Neural progenitor cell (in vitro differentiated cells): ENCODE measurements at regions not wholly inside any gene's neighbourhood (a gene's known extent, or its start where the extent isn't known, plus 50 kb on each side); places are given as distances from the start of the nearest gene placed in this dataset.

Experiments used
- DNase-seq: peaks from one replicate; pipeline ENCODE4 v3.0.0-alpha.2; 2016; ENCODE audit warnings: low spot score
- H2AFZ ChIP-seq: fragments of 200-600 bp; sonication (generic); replicated peaks from 2 replicates; pipeline ENCODE4 v1.6.1; 2016; ENCODE audit warnings: antibody characterized with exemption
- H3F3A ChIP-seq: fragments of 200-600 bp; sonication (generic); 2 replicates; pipeline ENCODE4 v1.6.1; 2016; ENCODE audit warnings: antibody characterized with exemption, low read depth
- H3K27ac ChIP-seq: fragments of 200-600 bp; sonication (generic); 2 replicates; pipeline ENCODE4 v1.5.1; 2016; ENCODE audit warnings: mild to moderate bottlenecking
- H3K27me3 ChIP-seq: fragments of 200-600 bp; sonication (generic); 2 replicates; pipeline ENCODE4 v1.6.1; 2016; ENCODE audit warnings: mild to moderate bottlenecking, moderate library complexity
- H3K36me3 ChIP-seq: fragments of 200-600 bp; sonication (generic); 2 replicates; pipeline ENCODE4 v1.5.1; 2016
- H3K4me1 ChIP-seq: fragments of 200-600 bp; sonication (generic); 2 replicates; pipeline ENCODE4 v1.6.1; 2016; ENCODE audit warnings: mixed run types
- H3K4me2 ChIP-seq: fragments of 200-600 bp; sonication (generic); 2 replicates; pipeline ENCODE4 v1.6.1; 2016
- H3K4me3 ChIP-seq: fragments of 200-600 bp; sonication (generic); 2 replicates; pipeline ENCODE4 v1.5.1; 2016
- H3K79me2 ChIP-seq: fragments of 200-600 bp; sonication (generic); 2 replicates; pipeline ENCODE4 v1.6.1; 2016; ENCODE audit warnings: low read depth
- H3K9ac ChIP-seq: fragments of 200-600 bp; sonication (generic); 2 replicates; pipeline ENCODE4 v1.6.1; 2016
- H3K9me3 ChIP-seq: fragments of 200-600 bp; sonication (generic); 2 replicates; pipeline ENCODE4 v1.5.1; 2016; ENCODE audit warnings: low read depth
- H4K20me1 ChIP-seq: fragments of 200-600 bp; sonication (generic); 2 replicates; pipeline ENCODE4 v1.6.1; 2016; ENCODE audit warnings: low read depth
- H3K27ac Mint-ChIP-seq: 3 replicates; pipeline ENCODE4 v1.8.0; 2021; ENCODE audit warnings: mixed read lengths
- H3K27me3 Mint-ChIP-seq: 2 replicates; pipeline ENCODE4 v1.8.0; 2022; ENCODE audit warnings: low read depth, mild to moderate bottlenecking, inconsistent platforms, moderate library complexity, mixed read lengths; ENCODE audit not compliant: insufficient read depth
- H3K36me3 Mint-ChIP-seq: 3 replicates; pipeline ENCODE4 v1.8.0; 2021; ENCODE audit warnings: mixed read lengths
- H3K4me1 Mint-ChIP-seq: 3 replicates; pipeline ENCODE4 v1.8.0; 2021; ENCODE audit warnings: mixed read lengths
- H3K4me3 Mint-ChIP-seq: 3 replicates; pipeline ENCODE4 v1.8.0; 2021; ENCODE audit warnings: mild to moderate bottlenecking, moderate library complexity, mixed read lengths
- H3K9me3 Mint-ChIP-seq: 3 replicates; pipeline ENCODE4 v1.8.0; 2020; ENCODE audit warnings: mixed read lengths
- EZH2 ChIP-seq: fragments of 200-600 bp; sonication (generic); IDR thresholded peaks from 2 replicates; pipeline ENCODE4 v1.6.1; 2017; ENCODE audit warnings: antibody characterized with exemption, mild to moderate bottlenecking, moderate library complexity
- EZH2phosphoT487 ChIP-seq: fragments of 200-600 bp; sonication (generic); IDR thresholded peaks from 2 replicates; pipeline ENCODE4 v1.6.1; 2017; ENCODE audit warnings: antibody characterized with exemption
- TF ChIP-seq, protein P1 (sequence below): fragments of 200-600 bp; sonication (generic); IDR thresholded peaks from 2 replicates; pipeline ENCODE4 v1.5.1; 2017; ENCODE audit warnings: antibody characterized with exemption, mild to moderate bottlenecking

DNA sequence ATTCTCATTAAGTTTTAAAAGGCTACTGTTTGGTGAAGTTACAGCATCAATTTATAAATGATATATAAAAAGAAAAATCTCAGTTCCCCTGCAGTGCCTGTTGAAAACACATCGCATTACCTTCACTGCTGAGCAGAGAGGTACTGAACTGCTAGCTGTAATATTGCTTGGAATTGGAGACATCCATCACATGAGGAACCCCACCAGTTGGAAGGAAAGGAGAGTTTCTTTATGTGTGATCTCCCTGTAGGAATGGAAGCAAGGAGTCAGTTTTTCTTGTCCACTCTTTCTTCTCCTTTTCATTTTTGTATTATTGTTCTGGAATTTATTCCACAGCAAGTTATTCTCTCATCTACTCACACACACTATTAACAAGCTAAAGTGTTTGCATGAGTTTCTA is 1586.0 kb upstream of the PRR20A start:
- no peak for DNase-seq

DNA sequence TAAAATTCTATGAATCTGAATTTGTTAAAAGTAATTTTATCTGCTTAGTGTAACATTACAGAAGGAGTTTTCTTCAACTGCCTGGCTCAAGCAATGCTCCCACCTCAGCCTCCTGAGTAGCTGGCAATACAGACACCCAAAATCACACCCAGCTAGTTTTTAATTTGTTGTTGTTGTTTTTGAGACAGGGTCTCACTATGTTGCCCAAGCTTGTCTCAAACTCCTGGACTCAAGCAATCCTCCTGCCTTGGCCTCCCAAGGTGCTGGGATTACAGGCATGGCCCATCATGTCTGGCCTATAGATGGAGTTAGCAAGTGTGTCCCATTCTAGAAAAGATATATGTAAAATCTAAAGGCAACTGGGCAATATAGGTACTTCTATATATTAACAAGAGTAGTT is 1580.4 kb upstream of the PRR20A start:
- H3K27ac Mint-ChIP-seq = no peak overlapping the region
- H3K4me3 Mint-ChIP-seq = no peak overlapping the region
- no peak for DNase-seq

More for the DNA sequence above, 1586.0 kb upstream of the PRR20A start:
- Mint-ChIP-seq H3K4me3 (no peak overlapping the region), H3K4me1 (peaks cover 3% of the 10 kb centered on the region), H3K27me3 (peaks cover 3% of the 10 kb centered on the region), H3K36me3 (peaks cover 2% of the 10 kb centered on the region), H3K9me3 (peaks cover 25% of the 10 kb centered on the region), H3K27ac (no peak overlapping the region)
- Histone ChIP-seq H3K4me2 (no peak overlapping the region), H3K79me2 (no peaks in the 10 kb centered on the region), H3K36me3 (no peaks in the 10 kb centered on the region), H4K20me1 (no peaks in the 10 kb centered on the region), H3K4me1 (no peaks in the 10 kb centered on the region), H3K27me3 (no peaks in the 10 kb centered on the region), H3K4me3 (no peak overlapping the region), H2AFZ (peak overlapping the region; percentile 63), H3K27ac (peak overlapping the region; percentile 13), H3K9me3 (no peaks in the 10 kb centered on the region), H3K9ac (no peak overlapping the region), H3F3A (no peaks in the 10 kb centered on the region)
- TF ChIP-seq, protein P1, sequence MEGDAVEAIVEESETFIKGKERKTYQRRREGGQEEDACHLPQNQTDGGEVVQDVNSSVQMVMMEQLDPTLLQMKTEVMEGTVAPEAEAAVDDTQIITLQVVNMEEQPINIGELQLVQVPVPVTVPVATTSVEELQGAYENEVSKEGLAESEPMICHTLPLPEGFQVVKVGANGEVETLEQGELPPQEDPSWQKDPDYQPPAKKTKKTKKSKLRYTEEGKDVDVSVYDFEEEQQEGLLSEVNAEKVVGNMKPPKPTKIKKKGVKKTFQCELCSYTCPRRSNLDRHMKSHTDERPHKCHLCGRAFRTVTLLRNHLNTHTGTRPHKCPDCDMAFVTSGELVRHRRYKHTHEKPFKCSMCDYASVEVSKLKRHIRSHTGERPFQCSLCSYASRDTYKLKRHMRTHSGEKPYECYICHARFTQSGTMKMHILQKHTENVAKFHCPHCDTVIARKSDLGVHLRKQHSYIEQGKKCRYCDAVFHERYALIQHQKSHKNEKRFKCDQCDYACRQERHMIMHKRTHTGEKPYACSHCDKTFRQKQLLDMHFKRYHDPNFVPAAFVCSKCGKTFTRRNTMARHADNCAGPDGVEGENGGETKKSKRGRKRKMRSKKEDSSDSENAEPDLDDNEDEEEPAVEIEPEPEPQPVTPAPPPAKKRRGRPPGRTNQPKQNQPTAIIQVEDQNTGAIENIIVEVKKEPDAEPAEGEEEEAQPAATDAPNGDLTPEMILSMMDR = no peak
- no peak for TF ChIP-seq EZH2

DNA sequence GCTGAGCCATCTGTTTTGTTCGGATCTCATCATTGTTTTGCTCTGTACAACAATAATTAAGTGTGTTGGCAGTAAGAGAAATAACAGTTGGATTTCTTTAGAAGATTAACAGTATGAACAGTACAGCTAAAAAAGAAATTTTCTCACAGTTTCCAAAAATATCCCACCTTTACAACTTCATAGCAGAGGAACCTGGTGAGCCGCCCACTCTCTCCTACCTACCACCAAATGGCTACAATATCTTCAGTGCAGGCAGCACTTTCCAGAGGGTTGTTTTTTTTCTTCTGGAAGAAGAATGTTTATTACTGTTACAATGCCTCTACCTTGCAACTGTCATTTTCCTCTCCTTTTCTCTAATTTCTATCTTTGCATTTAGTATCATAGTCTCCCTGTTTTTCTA is 1577.5 kb upstream of the PRR20A start:
- Histone ChIP-seq H3K36me3 (no peaks in the 10 kb centered on the region), H3K27ac (peak overlapping the region; percentile 67), H3K79me2 (no peaks in the 10 kb centered on the region), H3K4me1 (peaks cover 23% of the 10 kb centered on the region), H3K9me3 (no peaks in the 10 kb centered on the region), H3K9ac (no peak overlapping the region), H3K27me3 (no peaks in the 10 kb centered on the region), H4K20me1 (no peaks in the 10 kb centered on the region), H3F3A (peaks cover 30% of the 10 kb centered on the region), H2AFZ (no peak overlapping the region), H3K4me3 (no peak overlapping the region), H3K4me2 (peak overlapping the region; percentile 59)
- H3K27me3 Mint-ChIP-seq = peaks cover 4% of the 10 kb centered on the region
- H3K27ac Mint-ChIP-seq = no peak overlapping the region
- H3K4me3 Mint-ChIP-seq = no peak overlapping the region
- TF ChIP-seq, protein P1 = no peak
- no peak for TF ChIP-seq EZH2
- no peak for TF ChIP-seq EZH2phosphoT487
- DNase-seq = no peak
- H3K9me3 Mint-ChIP-seq = no peaks in the 10 kb centered on the region
- H3K36me3 Mint-ChIP-seq = no peaks in the 10 kb centered on the region
- peaks cover 7% of the 10 kb centered on the region for H3K4me1 Mint-ChIP-seq

More for the DNA sequence above, 1580.4 kb upstream of the PRR20A start:
- Histone ChIP-seq H2AFZ (no peak overlapping the region), H3K79me2 (no peaks in the 10 kb centered on the region), H3K27ac (no peak overlapping the region), H3K4me1 (peaks cover 23% of the 10 kb centered on the region), H3K9ac (no peak overlapping the region), H3K4me2 (no peak overlapping the region), H3K4me3 (no peak overlapping the region), H3K36me3 (no peaks in the 10 kb centered on the region), H3K9me3 (no peaks in the 10 kb centered on the region), H4K20me1 (no peaks in the 10 kb centered on the region), H3F3A (peaks cover 20% of the 10 kb centered on the region), H3K27me3 (no peaks in the 10 kb centered on the region)
- peaks cover 7% of the 10 kb centered on the region for H3K4me1 Mint-ChIP-seq
- peaks cover 5% of the 10 kb centered on the region for H3K9me3 Mint-ChIP-seq
- peaks cover 4% of the 10 kb centered on the region for H3K27me3 Mint-ChIP-seq
- no peaks in the 10 kb centered on the region for H3K36me3 Mint-ChIP-seq
- TF ChIP-seq, protein P1 = no peak
- TF ChIP-seq EZH2phosphoT487 (no peak), EZH2 (no peak)
